ENCODE measurements at regions not wholly inside any gene's neighbourhood (a gene's known extent, or its start where the extent isn't known, plus 50 kb on each side); places are given as distances from the start of the nearest gene placed in this dataset.

GRCh38 chr13:71051573-71051972 lies 815.4 kb downstream of the DACH1 start:
- Histone ChIP-seq H3K27ac (no peak overlapping the region), H3K27me3 (no peaks in the 10 kb centered on the region), H3K36me3 (no peaks in the 10 kb centered on the region), H3K9me3 (replicated peaks) (peaks cover 6% of the 10 kb centered on the region; the same call in 1 of the 2 replicates), H3K4me1 (no peaks in the 10 kb centered on the region), H3K4me3 (no peak overlapping the region)
- DNase-seq = no peak

GRCh38 chr13:71046360-71047079 lies 820.5 kb downstream of the DACH1 start:
- Histone ChIP-seq H3K27me3 (no peaks in the 10 kb centered on the region), H3K27ac (no peak overlapping the region), H3K4me1 (peaks cover 4% of the 10 kb centered on the region; the same call in 1 of the 2 replicates), H3K9me3 (replicated peaks) (no peaks in the 10 kb centered on the region), H3K4me3 (no peak overlapping the region), H3K36me3 (no peaks in the 10 kb centered on the region)
- no peak for DNase-seq

GRCh38 chr13:71045101-71045500 lies 821.9 kb downstream of the DACH1 start:
- no peak overlapping the region for H3K4me3 ChIP-seq

GRCh38 chr13:71039440-71039839 lies 827.6 kb downstream of the DACH1 start:
- no peaks in the 10 kb centered on the region for H3K36me3 ChIP-seq
- H3K27ac ChIP-seq = no peak overlapping the region
- H3K27me3 ChIP-seq = no peaks in the 10 kb centered on the region
- no peak for DNase-seq
- peaks cover 4% of the 10 kb centered on the region; the same call in 1 of the 2 replicates for H3K4me1 ChIP-seq
- no peak overlapping the region for H3K4me3 ChIP-seq
- H3K9me3 ChIP-seq (replicated peaks) = no peaks in the 10 kb centered on the region

More at GRCh38 chr13:71045101-71045500, 821.9 kb downstream of the DACH1 start:
- DNase-seq = no peak
- peaks cover 4% of the 10 kb centered on the region; the same call in 1 of the 2 replicates for H3K4me1 ChIP-seq
- H3K27ac ChIP-seq = no peak overlapping the region
- no peaks in the 10 kb centered on the region for H3K9me3 ChIP-seq (replicated peaks)
- H3K36me3 ChIP-seq = no peaks in the 10 kb centered on the region
- H3K27me3 ChIP-seq = no peaks in the 10 kb centered on the region

- no peak for DNase-seq
- no peaks in the 10 kb centered on the region for H3K4me1 ChIP-seq
- H3K9me3 ChIP-seq (replicated peaks) = peaks cover 3% of the 10 kb centered on the region
- H3K27me3 ChIP-seq = no peaks in the 10 kb centered on the region
- no peak overlapping the region for H3K4me3 ChIP-seq
- H3K27ac ChIP-seq = no peak overlapping the region
- no peaks in the 10 kb centered on the region for H3K36me3 ChIP-seq
Observed at GRCh38 chr13:71034018-71034417, 833.0 kb downstream of the DACH1 start.

- Histone ChIP-seq H3K27me3 (no peaks in the 10 kb centered on the region), H3K4me3 (no peak overlapping the region), H3K9me3 (replicated peaks) (peaks cover 4% of the 10 kb centered on the region), H3K27ac (no peak overlapping the region), H3K36me3 (no peaks in the 10 kb centered on the region), H3K4me1 (no peaks in the 10 kb centered on the region)
- DNase-seq = no peak
Observed at GRCh38 chr13:71033026-71033425, 834.0 kb downstream of the DACH1 start.

- no peaks in the 10 kb centered on the region for H3K27me3 ChIP-seq
- peak; percentile 38 to 53 for DNase-seq
Observed at GRCh38 chr13:71030784-71031183, 836.2 kb downstream of the DACH1 start.

GRCh38 chr13:71028884-71029283 lies 838.1 kb downstream of the DACH1 start:
- H3K4me3 ChIP-seq = no peak overlapping the region
- H3K27ac ChIP-seq = no peak overlapping the region
- no peaks in the 10 kb centered on the region for H3K36me3 ChIP-seq
- DNase-seq = no peak
- H3K27me3 ChIP-seq = no peaks in the 10 kb centered on the region
- peaks cover 4% of the 10 kb centered on the region for H3K9me3 ChIP-seq (replicated peaks)
- H3K4me1 ChIP-seq = no peaks in the 10 kb centered on the region

More at GRCh38 chr13:71030784-71031183, 836.2 kb downstream of the DACH1 start:
- Histone ChIP-seq H3K9me3 (replicated peaks) (peaks cover 4% of the 10 kb centered on the region), H3K27ac (peak overlapping the region; percentile 15; the same call in 1 of the 2 replicates), H3K4me1 (no peaks in the 10 kb centered on the region), H3K36me3 (no peaks in the 10 kb centered on the region), H3K4me3 (peak overlapping the region; percentile 17; the same call in 1 of the 2 replicates)

- Histone ChIP-seq H3K9me3 (replicated peaks) (no peaks in the 10 kb centered on the region), H3K27me3 (no peaks in the 10 kb centered on the region), H3K4me1 (no peaks in the 10 kb centered on the region; the same call in 1 of the 2 replicates), H3K4me3 (no peak overlapping the region), H3K36me3 (no peaks in the 10 kb centered on the region), H3K27ac (no peak overlapping the region)
- DNase-seq = no peak
Observed at GRCh38 chr13:71021825-71022422, 845.1 kb downstream of the DACH1 start.

GRCh38 chr13:71018995-71019394 lies 848.0 kb downstream of the DACH1 start:
- no peaks in the 10 kb centered on the region for H3K9me3 ChIP-seq (replicated peaks)
- H3K36me3 ChIP-seq = no peaks in the 10 kb centered on the region
- H3K4me1 ChIP-seq = no peaks in the 10 kb centered on the region; the same call in 1 of the 2 replicates
- H3K4me3 ChIP-seq = no peak overlapping the region
- H3K27me3 ChIP-seq = no peaks in the 10 kb centered on the region
- no peak overlapping the region for H3K27ac ChIP-seq
- no peak for DNase-seq

GRCh38 chr13:71018544-71018943 lies 848.5 kb downstream of the DACH1 start:
- H3K9me3 ChIP-seq (replicated peaks) = no peaks in the 10 kb centered on the region
- no peaks in the 10 kb centered on the region; the same call in 1 of the 2 replicates for H3K4me1 ChIP-seq
- no peak for DNase-seq
- no peak overlapping the region for H3K4me3 ChIP-seq
- no peaks in the 10 kb centered on the region for H3K36me3 ChIP-seq
- no peak overlapping the region for H3K27ac ChIP-seq
- H3K27me3 ChIP-seq = no peaks in the 10 kb centered on the region

- DNase-seq = no peak
- H3K27ac ChIP-seq = no peak overlapping the region
- no peaks in the 10 kb centered on the region for H3K36me3 ChIP-seq
- no peaks in the 10 kb centered on the region for H3K9me3 ChIP-seq (replicated peaks)
- H3K4me3 ChIP-seq = no peak overlapping the region
- H3K4me1 ChIP-seq = no peaks in the 10 kb centered on the region; the same call in 1 of the 2 replicates
- H3K27me3 ChIP-seq = no peaks in the 10 kb centered on the region
Observed at GRCh38 chr13:71017607-71018006, 849.4 kb downstream of the DACH1 start.

- H3K4me1 ChIP-seq = no peaks in the 10 kb centered on the region
- H3K4me3 ChIP-seq = no peak overlapping the region
- H3K36me3 ChIP-seq = no peaks in the 10 kb centered on the region
- H3K9me3 ChIP-seq (replicated peaks) = no peaks in the 10 kb centered on the region
- H3K27ac ChIP-seq = no peak overlapping the region
- no peak for DNase-seq
- H3K27me3 ChIP-seq = no peaks in the 10 kb centered on the region
Observed at GRCh38 chr13:71015516-71015915, 851.5 kb downstream of the DACH1 start.

- Histone ChIP-seq H3K27ac (no peak overlapping the region), H3K27me3 (no peaks in the 10 kb centered on the region), H3K4me3 (no peak overlapping the region), H3K36me3 (no peaks in the 10 kb centered on the region), H3K4me1 (no peaks in the 10 kb centered on the region), H3K9me3 (replicated peaks) (no peaks in the 10 kb centered on the region)
- DNase-seq = no peak
Observed at GRCh38 chr13:71015021-71015420, 852.0 kb downstream of the DACH1 start.

GRCh38 chr13:71005919-71006318 lies 861.1 kb downstream of the DACH1 start:
- DNase-seq = no peak
- Histone ChIP-seq H3K27me3 (no peaks in the 10 kb centered on the region), H3K36me3 (no peaks in the 10 kb centered on the region), H3K4me1 (no peaks in the 10 kb centered on the region), H3K9me3 (replicated peaks) (no peaks in the 10 kb centered on the region), H3K4me3 (no peak overlapping the region), H3K27ac (no peak overlapping the region)
